ENCODE measurements at regions not wholly inside any gene's neighbourhood (a gene's known extent, or its start where the extent isn't known, plus 50 kb on each side); places are given as distances from the start of the nearest gene placed in this dataset.

GRCh38 chr4:125511715-125512114, 197.0 kb downstream of the FAT4 start:
- no peaks in the 10 kb centered on the region for H3K9me3 ChIP-seq
- no peaks in the 10 kb centered on the region for H3K4me1 ChIP-seq
- no peaks in the 10 kb centered on the region for H3K36me3 ChIP-seq
- DNase-seq: no peak
- no peaks in the 10 kb centered on the region for H3K27me3 ChIP-seq
- no peak for TF ChIP-seq POLR2A (IDR thresholded peaks at IDR 0.05)
- TF ChIP-seq CTCF (IDR thresholded peaks at IDR 0.05): no peak
- no peak overlapping the region for H3K27ac ChIP-seq
- no peak overlapping the region for H3K4me3 ChIP-seq

- H3K27ac ChIP-seq: no peak overlapping the region
- H3K36me3 ChIP-seq: no peaks in the 10 kb centered on the region
- H3K27me3 ChIP-seq: no peaks in the 10 kb centered on the region
- no peak for DNase-seq
- no peaks in the 10 kb centered on the region for H3K9me3 ChIP-seq
- H3K4me1 ChIP-seq: no peaks in the 10 kb centered on the region
- H3K4me3 ChIP-seq: no peak overlapping the region
- TF ChIP-seq CTCF (IDR thresholded peaks at IDR 0.05) (no peak), POLR2A (IDR thresholded peaks at IDR 0.05) (no peak)
These were observed 200.3 kb downstream of the FAT4 start for GRCh38 chr4:125515016-125515415.

- no peak overlapping the region for H3K27ac ChIP-seq
- no peaks in the 10 kb centered on the region for H3K9me3 ChIP-seq
- no peaks in the 10 kb centered on the region for H3K4me1 ChIP-seq
- no peaks in the 10 kb centered on the region for H3K27me3 ChIP-seq
- no peaks in the 10 kb centered on the region for H3K36me3 ChIP-seq
- TF ChIP-seq POLR2A (IDR thresholded peaks at IDR 0.05) (no peak), CTCF (IDR thresholded peaks at IDR 0.05) (no peak)
- no peak for DNase-seq
- H3K4me3 ChIP-seq: no peak overlapping the region
These were observed 203.1 kb downstream of the FAT4 start for GRCh38 chr4:125517831-125518230.

- Histone ChIP-seq H3K27me3 (no peaks in the 10 kb centered on the region), H3K4me1 (no peaks in the 10 kb centered on the region), H3K36me3 (no peaks in the 10 kb centered on the region), H3K4me3 (no peak overlapping the region), H3K9me3 (no peaks in the 10 kb centered on the region), H3K27ac (no peak overlapping the region)
- no peak for TF ChIP-seq CTCF (IDR thresholded peaks at IDR 0.05)
- DNase-seq: no peak
These were observed 203.5 kb downstream of the FAT4 start for GRCh38 chr4:125518281-125518680.

GRCh38 chr4:125519371-125520146, 204.8 kb downstream of the FAT4 start:
- DNase-seq: no peak
- Histone ChIP-seq H3K27ac (no peak overlapping the region), H3K36me3 (no peaks in the 10 kb centered on the region), H3K27me3 (no peaks in the 10 kb centered on the region), H3K4me3 (no peak overlapping the region), H3K9me3 (no peaks in the 10 kb centered on the region), H3K4me1 (no peaks in the 10 kb centered on the region)
- TF ChIP-seq POLR2A (IDR thresholded peaks at IDR 0.05) (no peak), CTCF (IDR thresholded peaks at IDR 0.05) (no peak)

All from Peyer's patch (tissue), 4 donors.